Stomach smooth muscle (tissue), 2 donors: ENCODE measurements at regions not wholly inside any gene's neighbourhood (a gene's known extent, or its start where the extent isn't known, plus 50 kb on each side); places are given as distances from the start of the nearest gene placed in this dataset.
A peak's percentile ranks its signal among the peaks of the same experiment; 100 is the strongest.
"Not testable (repeated sequence)": the region's sequence is repeated elsewhere in the genome, so short reads cannot be mapped to it uniquely, and the experiment has no call there.

ENCODE experiments used
- H3K27ac ChIP-seq: one replicate; pipeline ENCODE4 v1.7.0; 2013; ENCODE audit warnings: mild to moderate bottlenecking, low read length, inconsistent platforms
- H3K27me3 ChIP-seq, 2 donors: one replicate each; pipeline ENCODE4 v1.7.0; 2013; ENCODE audit warnings: low read length in 2 of 2; ENCODE audit not compliant: insufficient read depth in 2 of 2, control insufficient read depth in 1 of 2
- H3K36me3 ChIP-seq, 2 donors: one replicate each; pipeline ENCODE4 v1.7.0; 2013; ENCODE audit warnings: low read length in 2 of 2; ENCODE audit not compliant: control insufficient read depth in 2 of 2, insufficient read depth in 2 of 2
- H3K4me1 ChIP-seq: one replicate; pipeline ENCODE4 v1.7.0; 2013; ENCODE audit warnings: low read length; ENCODE audit not compliant: control insufficient read depth, insufficient read depth
- H3K4me3 ChIP-seq, 2 donors: one replicate each; pipeline ENCODE4 v1.7.0; 2013; ENCODE audit warnings: low read length in 2 of 2
- H3K9ac ChIP-seq, 2 donors: one replicate each; pipeline ENCODE4 v1.7.0; 2013; ENCODE audit warnings: low read length in 2 of 2, mild to moderate bottlenecking in 1 of 2
- H3K9me3 ChIP-seq, 2 donors: one replicate each; pipeline ENCODE4 v1.7.0; 2013; ENCODE audit warnings: low read length in 2 of 2; ENCODE audit not compliant: control insufficient read depth in 2 of 2
- donor health status: healthy.
- donor health status: Pancreatic carcinoma.

DNA sequence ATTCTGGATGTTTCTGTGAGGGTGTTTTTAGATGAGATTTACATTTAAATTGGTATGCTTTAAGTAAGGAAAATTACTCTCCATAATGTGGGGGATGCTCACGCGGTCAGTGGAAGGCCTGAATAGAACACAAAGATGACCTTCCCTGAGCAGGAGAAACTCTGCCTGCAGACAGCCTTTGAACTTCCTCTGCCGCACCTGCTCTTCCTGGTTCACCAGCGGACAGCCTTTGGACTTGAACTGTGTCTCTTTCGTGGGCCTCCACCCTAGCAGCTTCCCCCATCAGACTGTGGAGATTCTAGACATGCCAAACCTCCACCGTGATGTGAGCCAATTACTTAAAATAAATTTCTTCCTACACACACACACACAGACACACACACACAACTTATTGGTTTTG, 210.7 kb downstream of the EFCAB11 start:
- Histone ChIP-seq H3K36me3 (no peaks in the 10 kb centered on the region), H3K4me1 (no peaks in the 10 kb centered on the region), H3K27me3 (no peaks in the 10 kb centered on the region), H3K9me3 (peaks cover 0 to 2% of the 10 kb centered on the region in 2 donors), H3K4me3 (no peak overlapping the region), H3K27ac (no peak overlapping the region), H3K9ac (no peak overlapping the region)

DNA sequence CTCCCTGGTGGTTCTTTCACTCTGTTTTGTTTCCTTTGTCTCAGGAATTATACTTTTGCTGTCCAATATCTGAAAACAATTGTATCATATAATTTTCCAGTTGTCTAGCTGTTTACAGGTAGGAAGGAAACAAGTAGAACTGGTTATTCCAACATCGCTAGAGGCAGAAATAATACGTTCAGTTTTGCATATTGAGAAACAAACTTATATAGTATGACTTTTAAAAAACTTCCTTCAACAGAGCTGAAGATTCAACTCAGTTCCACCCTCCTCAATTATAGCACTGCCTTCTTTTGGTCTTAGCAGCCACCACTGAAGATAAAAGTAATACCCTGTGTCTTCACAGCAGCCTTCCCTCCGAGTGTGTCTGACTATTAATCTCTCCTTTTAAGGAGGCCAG, 214.3 kb downstream of the EFCAB11 start:
- no peak overlapping the region for H3K27ac ChIP-seq

DNA sequence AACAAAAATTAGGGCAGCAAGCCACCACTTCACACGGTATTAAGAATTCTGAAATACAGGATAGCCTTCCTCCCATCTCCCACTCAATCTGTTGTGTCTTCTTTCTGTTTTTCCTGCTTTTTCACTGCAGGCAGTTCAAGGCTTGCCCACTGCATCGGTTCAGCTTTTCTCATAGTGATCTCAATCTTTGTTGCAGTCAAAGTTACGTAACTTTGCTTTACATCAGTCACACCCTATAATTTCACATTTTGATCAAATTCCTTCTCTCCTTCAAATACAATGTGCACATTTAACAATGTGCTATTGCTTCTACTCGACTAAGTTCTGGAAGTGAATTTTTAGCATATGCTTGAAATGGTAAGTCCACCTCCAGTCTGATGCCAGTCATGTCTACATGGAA, 217.6 kb downstream of the EFCAB11 start:
- H3K9ac ChIP-seq: no peak overlapping the region
- no peaks in the 10 kb centered on the region for H3K9me3 ChIP-seq
- no peaks in the 10 kb centered on the region for H3K36me3 ChIP-seq
- no peaks in the 10 kb centered on the region for H3K27me3 ChIP-seq
- H3K4me1 ChIP-seq: no peaks in the 10 kb centered on the region
- no peak overlapping the region for H3K4me3 ChIP-seq
- H3K27ac ChIP-seq: no peak overlapping the region

More for the DNA sequence above, 214.3 kb downstream of the EFCAB11 start:
- Histone ChIP-seq H3K27me3 (no peaks in the 10 kb centered on the region), H3K4me1 (no peaks in the 10 kb centered on the region), H3K4me3 (no peak overlapping the region), H3K9me3 (no peaks in the 10 kb centered on the region), H3K36me3 (no peaks in the 10 kb centered on the region), H3K9ac (no peak overlapping the region)

DNA sequence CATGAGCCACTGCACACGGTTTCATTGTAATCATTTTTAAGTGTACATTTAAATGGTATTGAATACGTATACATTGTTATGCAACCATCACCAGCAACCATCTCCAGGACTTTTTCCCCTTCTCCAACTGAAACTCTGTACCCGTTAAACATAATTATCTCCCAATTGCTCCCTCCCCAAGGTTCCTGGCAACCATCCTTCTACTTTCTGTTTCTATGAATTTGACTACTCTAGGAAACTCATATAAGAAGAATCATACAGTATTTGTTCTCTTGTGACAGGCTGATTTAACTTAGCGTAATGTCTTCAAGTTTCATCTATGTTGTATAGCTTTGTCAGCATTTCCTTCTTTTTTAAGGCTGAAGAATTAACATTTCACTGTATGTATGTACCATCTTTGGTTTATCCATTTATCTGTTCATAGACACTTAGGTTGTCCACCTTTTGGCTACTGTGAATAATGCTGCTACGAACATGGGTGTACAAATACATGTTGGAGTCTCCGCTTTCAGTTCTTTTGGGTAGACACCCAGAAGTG, 223.1 kb downstream of the EFCAB11 start:
- Histone ChIP-seq H3K9ac (no peak overlapping the region), H3K4me1 (no peaks in the 10 kb centered on the region), H3K4me3 (no peak overlapping the region), H3K27ac (no peak overlapping the region), H3K9me3 (no peaks in the 10 kb centered on the region), H3K36me3 (no peaks in the 10 kb centered on the region), H3K27me3 (no peaks in the 10 kb centered on the region)

- Histone ChIP-seq H3K4me3 (no peak overlapping the region), H3K27ac (no peak overlapping the region), H3K36me3 (no peaks in the 10 kb centered on the region), H3K27me3 (no peaks in the 10 kb centered on the region), H3K9me3 (no peaks in the 10 kb centered on the region), H3K9ac (no peak overlapping the region), H3K4me1 (no peaks in the 10 kb centered on the region)
These were observed 223.8 kb downstream of the EFCAB11 start for GRCh38 chr14:89730687-89731086.

DNA sequence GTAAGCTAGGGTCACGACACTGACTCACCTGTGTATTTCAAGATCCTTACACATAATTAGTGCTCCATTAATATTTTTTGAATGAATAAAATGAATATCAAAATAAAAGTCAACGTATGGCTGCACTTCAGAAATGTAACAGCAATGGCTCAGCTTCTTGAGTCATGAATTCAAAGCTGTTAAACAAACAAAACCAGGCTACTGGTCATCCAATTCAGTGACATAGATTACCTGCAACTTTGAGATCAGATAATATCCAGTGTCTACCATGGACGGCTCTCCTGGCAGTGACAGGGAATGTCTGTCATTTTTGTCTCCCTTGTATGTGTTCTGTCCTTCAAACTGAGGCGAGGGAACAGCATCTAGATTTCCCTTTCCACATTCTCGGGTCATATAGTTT, 225.6 kb downstream of the EFCAB11 start:
- Histone ChIP-seq H3K9me3 (no peaks in the 10 kb centered on the region), H3K36me3 (no peaks in the 10 kb centered on the region), H3K27me3 (no peaks in the 10 kb centered on the region), H3K9ac (no peak overlapping the region), H3K4me1 (no peaks in the 10 kb centered on the region), H3K4me3 (no peak overlapping the region), H3K27ac (no peak overlapping the region)

- not testable (repeated sequence) for H3K9me3 ChIP-seq, H3K4me3 ChIP-seq, H3K27ac ChIP-seq, H3K4me1 ChIP-seq, H3K9ac ChIP-seq, H3K36me3 ChIP-seq, H3K27me3 ChIP-seq
These were observed 228.3 kb downstream of the EFCAB11 start for GRCh38 chr14:89726226-89726625.

DNA sequence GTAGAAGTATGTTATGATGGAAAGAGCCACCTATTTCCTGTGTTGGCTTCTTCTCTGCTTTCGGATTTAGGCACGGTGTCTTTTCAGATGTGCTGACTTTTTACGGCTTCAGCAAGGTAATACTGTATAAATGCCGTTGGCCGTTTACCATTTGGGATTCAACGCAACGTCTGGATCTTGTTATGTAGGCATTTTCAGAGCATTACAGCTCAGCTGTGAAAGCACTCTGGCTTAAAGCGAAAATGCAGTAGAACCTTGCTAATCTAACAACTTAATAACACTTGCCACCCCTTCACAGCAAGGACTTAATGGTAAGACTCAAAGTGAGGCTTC, 229.9 kb downstream of the EFCAB11 start:
- Histone ChIP-seq H3K4me3 (peak overlapping the region; percentile 64 to 80), H3K27ac (no peak overlapping the region), H3K36me3 (no peaks in the 10 kb centered on the region), H3K4me1 (peaks cover 3% of the 10 kb centered on the region), H3K27me3 (peaks cover 0 to 2% of the 10 kb centered on the region in 2 donors), H3K9me3 (no peaks in the 10 kb centered on the region), H3K9ac (peak overlapping the region; percentile 1 to 34)

DNA sequence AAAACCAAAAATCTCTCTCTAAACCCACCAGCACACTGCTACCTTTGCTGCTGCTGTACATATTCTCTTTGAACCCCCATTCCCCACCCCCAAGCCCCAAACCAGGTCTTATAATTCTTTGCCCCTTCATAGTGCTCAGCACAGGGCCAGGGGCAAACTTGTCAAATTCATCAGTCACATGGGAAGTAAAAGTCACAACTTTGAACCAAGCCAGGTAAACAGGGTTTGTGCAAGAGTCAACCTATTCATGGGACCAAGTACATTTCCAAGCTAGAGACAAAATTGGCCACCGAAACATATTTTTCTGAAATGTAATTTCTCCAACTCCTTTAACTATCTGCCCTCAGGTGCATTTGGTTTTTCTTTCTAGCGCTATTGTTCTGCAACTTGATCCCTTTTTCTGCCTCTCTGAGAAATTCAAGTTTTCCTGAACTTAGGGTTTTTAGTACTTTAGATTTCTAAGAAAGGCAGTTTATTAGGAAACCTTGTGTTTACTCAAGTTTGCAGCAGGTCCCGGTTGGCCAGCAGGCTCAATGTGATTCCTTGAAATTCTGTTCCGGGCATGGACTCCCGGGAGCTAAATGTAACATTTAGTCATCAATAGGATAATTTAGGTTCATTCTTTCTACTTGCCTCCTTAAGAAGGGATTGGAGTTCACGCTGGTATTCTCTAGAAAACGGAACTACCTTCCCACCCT, 230.5 kb downstream of the EFCAB11 start:
- Histone ChIP-seq H3K4me1 (peaks cover 3% of the 10 kb centered on the region), H3K36me3 (no peaks in the 10 kb centered on the region), H3K4me3 (peak overlapping the region; percentile 64 to 80), H3K27ac (no peak overlapping the region), H3K27me3 (peaks cover 0 to 2% of the 10 kb centered on the region in 2 donors), H3K9ac (peak overlapping the region in 1 of 2 donors; percentile 1), H3K9me3 (no peaks in the 10 kb centered on the region)

GRCh38 chr14:89721956-89722355, 232.6 kb downstream of the EFCAB11 start:
- no peak overlapping the region for H3K4me3 ChIP-seq
- H3K4me1 ChIP-seq: peaks cover 3% of the 10 kb centered on the region
- H3K27me3 ChIP-seq: peaks cover 0 to 2% of the 10 kb centered on the region in 2 donors
- no peaks in the 10 kb centered on the region for H3K9me3 ChIP-seq
- H3K36me3 ChIP-seq: no peaks in the 10 kb centered on the region
- no peak overlapping the region for H3K9ac ChIP-seq
- no peak overlapping the region for H3K27ac ChIP-seq
